ENCODE measurements at regions not wholly inside any gene's neighbourhood (a gene's known extent, or its start where the extent isn't known, plus 50 kb on each side); places are given as distances from the start of the nearest gene placed in this dataset.

- no peaks in the 10 kb centered on the region for H3K9me3 ChIP-seq
- intact Hi-C loops (cut with DNase I): no loop called here
- no peak for TF ChIP-seq POLR2A (IDR thresholded peaks at IDR 0.05)
- H3K27me3 ChIP-seq: no peaks in the 10 kb centered on the region
- DNase-seq: peak in 1 of 5 donors; percentile 20
- H3K27ac ChIP-seq: no peak overlapping the region
- H3K4me3 ChIP-seq: no peak overlapping the region
- no peaks in the 10 kb centered on the region for H3K4me1 ChIP-seq (ENCODE audit: insufficient read depth)
- 4 to 8% (median 5%) methylated on average over 10 of the region's 10 CpGs for WGBS, 3 donors
- no peaks in the 10 kb centered on the region for H3K36me3 ChIP-seq
Observed at GRCh38 chr22:34800260-34800980, 265.5 kb upstream of the ISX start.

GRCh38 chr22:34801221-34801620, 264.7 kb upstream of the ISX start:
- no peak overlapping the region for H3K4me3 ChIP-seq
- no peaks in the 10 kb centered on the region for H3K27me3 ChIP-seq
- DNase-seq: no peak
- no peaks in the 10 kb centered on the region for H3K9me3 ChIP-seq
- intact Hi-C loops (cut with DNase I): no loop called here
- no peak for TF ChIP-seq EP300 (IDR thresholded peaks at IDR 0.05)
- no peak for TF ChIP-seq POLR2A (IDR thresholded peaks at IDR 0.05)
- no peak for TF ChIP-seq CTCF (IDR thresholded peaks at IDR 0.05)
- no peak overlapping the region for H3K27ac ChIP-seq
- no peaks in the 10 kb centered on the region for H3K4me1 ChIP-seq (ENCODE audit: insufficient read depth)
- 93 to 94% (median 93%) methylated on average over 11 of the region's 11 CpGs for WGBS, 3 donors
- H3K36me3 ChIP-seq: no peaks in the 10 kb centered on the region

GRCh38 chr22:34804091-34804490, 261.9 kb upstream of the ISX start:
- intact Hi-C loops (cut with DNase I): no loop called here
- Histone ChIP-seq H3K4me3 (no peak overlapping the region), H3K27ac (no peak overlapping the region), H3K9me3 (no peaks in the 10 kb centered on the region), H3K36me3 (no peaks in the 10 kb centered on the region), H3K27me3 (no peaks in the 10 kb centered on the region), H3K4me1 (ENCODE audit: insufficient read depth) (no peaks in the 10 kb centered on the region)
- WGBS, 3 donors: 69 to 86% (median 85%) methylated on average over 3 of the region's 3 CpGs
- DNase-seq: no peak
- TF ChIP-seq POLR2A (IDR thresholded peaks at IDR 0.05) (no peak), CTCF (IDR thresholded peaks at IDR 0.05) (no peak), EP300 (IDR thresholded peaks at IDR 0.05) (no peak)

- no peaks in the 10 kb centered on the region for H3K9me3 ChIP-seq
- 73 to 76% (median 73%) methylated on average over 2 of the region's 2 CpGs for WGBS, 3 donors
- H3K27me3 ChIP-seq: no peaks in the 10 kb centered on the region
- H3K27ac ChIP-seq: no peak overlapping the region
- TF ChIP-seq POLR2A (IDR thresholded peaks at IDR 0.05): no peak
- TF ChIP-seq CTCF (IDR thresholded peaks at IDR 0.05): no peak
- no peak for TF ChIP-seq EP300 (IDR thresholded peaks at IDR 0.05)
- no peak overlapping the region for H3K4me3 ChIP-seq
- intact Hi-C loops (cut with DNase I): no loop called here
- no peaks in the 10 kb centered on the region for H3K4me1 ChIP-seq (ENCODE audit: insufficient read depth)
- no peaks in the 10 kb centered on the region for H3K36me3 ChIP-seq
- no peak for DNase-seq
Observed at GRCh38 chr22:34804604-34805003, 261.4 kb upstream of the ISX start.

GRCh38 chr22:34805771-34806170, 260.2 kb upstream of the ISX start:
- H3K27me3 ChIP-seq: no peaks in the 10 kb centered on the region
- H3K36me3 ChIP-seq: no peaks in the 10 kb centered on the region
- DNase-seq: no peak
- 71 to 92% (median 87%) methylated on average over 3 of the region's 3 CpGs for whole genome bisulfite sequencing, 3 donors
- H3K4me3 ChIP-seq: no peak overlapping the region
- no peaks in the 10 kb centered on the region for H3K4me1 ChIP-seq (ENCODE audit: insufficient read depth)
- intact Hi-C loops (cut with DNase I): no loop called here
- H3K27ac ChIP-seq: no peak overlapping the region
- H3K9me3 ChIP-seq: no peaks in the 10 kb centered on the region
- TF ChIP-seq POLR2A (IDR thresholded peaks at IDR 0.05) (no peak), EP300 (IDR thresholded peaks at IDR 0.05) (no peak), CTCF (IDR thresholded peaks at IDR 0.05) (no peak)

Measured in ovary (tissue), 7 donors.